HG03139 (cell line): ENCODE measurements at regions not wholly inside any gene's neighbourhood (a gene's known extent, or its start where the extent isn't known, plus 50 kb on each side); places are given as distances from the start of the nearest gene placed in this dataset.

Source experiments
- ATAC-seq: cut with Tn5 transposase; IDR thresholded peaks from one replicate; pipeline ENCODE4 v1.9.1; 2021; ENCODE audit not compliant: unreplicated experiment

DNA sequence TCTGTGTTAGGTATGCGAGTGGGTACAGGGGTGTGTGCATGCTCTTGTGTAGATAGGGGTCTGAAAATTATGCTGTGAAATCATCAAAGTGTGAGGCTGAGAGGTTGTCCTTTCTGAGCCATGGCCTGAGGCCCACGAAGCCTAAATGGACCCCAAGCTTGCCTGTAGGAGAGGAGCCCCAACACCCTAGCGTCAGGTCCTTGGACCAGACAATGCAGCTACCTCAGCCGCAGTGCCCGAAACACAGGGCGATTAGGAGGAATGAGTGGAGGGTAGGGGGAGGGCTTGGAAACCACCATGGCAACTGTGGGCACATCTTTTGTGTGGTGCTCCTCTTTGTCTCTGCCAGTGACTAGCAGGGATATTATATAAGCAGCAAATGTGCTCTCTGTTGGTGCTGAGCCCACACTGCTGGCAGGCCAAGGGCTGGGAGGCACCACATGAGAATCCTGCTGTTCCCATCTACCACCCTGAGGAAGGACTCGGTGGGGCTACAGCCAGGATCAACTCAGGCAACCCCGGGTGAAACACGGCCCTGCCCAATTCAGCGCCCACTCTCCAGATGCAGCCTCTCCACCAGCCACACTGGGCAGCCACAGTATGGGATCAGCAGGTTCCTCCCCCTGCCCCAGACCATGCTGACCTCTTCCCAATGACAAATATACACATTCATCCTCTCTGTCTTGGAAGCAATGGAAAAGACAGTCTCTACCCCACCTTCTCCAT, 84.6 kb upstream of the FSTL4 start:
- no peak for ATAC-seq

DNA sequence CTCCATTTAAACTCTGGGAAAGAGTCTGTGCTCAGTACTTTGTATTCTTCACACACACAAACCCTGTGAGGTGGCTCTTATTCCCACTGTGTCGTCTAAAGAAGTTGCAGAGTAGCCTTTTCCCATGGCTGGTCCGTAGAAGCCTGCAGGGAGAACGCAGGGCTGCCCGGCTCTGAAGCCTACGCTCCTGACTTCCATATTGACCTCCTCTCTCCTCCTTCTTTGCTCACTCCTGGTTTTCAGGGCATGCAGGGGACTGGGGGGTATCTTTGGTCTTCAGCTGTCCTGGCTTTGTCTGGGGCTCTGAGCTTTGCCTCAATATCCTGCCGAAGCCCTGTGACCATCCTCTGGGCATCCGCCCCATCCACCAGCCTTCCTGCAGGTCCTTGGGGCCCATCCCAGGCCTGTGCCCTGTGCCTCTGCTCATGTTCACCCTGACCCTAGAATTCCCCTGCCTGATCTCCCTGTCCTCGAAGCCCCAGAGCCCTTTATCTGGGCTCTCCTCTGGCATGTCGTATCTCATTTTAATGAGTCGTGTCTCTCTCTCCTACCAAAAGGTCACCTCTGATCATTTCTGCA, 83.8 kb upstream of the FSTL4 start:
- ATAC-seq, result no peak

DNA sequence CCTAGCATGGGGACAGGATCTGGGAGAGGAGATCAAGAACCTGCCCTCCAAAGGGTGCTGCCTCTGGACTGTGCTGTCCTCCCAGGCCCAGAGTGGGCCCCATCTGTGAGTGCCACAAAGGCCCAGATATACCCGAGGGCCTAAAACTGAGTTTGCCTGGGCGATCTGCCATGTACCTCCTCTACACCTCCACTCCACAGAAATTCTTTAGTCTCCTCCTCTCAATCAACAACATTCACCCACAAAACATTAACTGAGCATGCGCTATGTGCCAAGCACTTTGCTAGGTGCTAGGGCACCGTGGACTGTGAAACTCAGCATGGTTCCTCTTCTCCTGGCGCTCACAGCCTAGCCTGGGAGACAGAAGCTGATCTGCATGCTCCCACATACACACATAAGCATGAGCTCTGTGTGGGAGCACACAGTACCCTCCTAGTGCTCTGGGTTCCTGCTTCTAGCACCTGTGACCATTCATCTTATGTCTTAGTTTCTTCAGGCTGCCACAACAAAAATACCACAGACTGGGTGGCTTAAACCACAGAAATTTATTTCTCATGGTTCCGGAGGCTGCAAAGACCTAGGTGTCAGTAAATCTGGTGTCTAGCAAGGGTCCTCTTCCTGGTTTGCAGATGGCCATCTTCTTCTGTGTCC, 82.0 kb upstream of the FSTL4 start:
- no peak for ATAC-seq

- ATAC-seq, result no peak
Observed at GRCh38 chr5:133691448-133691847, 79.1 kb upstream of the FSTL4 start.

DNA sequence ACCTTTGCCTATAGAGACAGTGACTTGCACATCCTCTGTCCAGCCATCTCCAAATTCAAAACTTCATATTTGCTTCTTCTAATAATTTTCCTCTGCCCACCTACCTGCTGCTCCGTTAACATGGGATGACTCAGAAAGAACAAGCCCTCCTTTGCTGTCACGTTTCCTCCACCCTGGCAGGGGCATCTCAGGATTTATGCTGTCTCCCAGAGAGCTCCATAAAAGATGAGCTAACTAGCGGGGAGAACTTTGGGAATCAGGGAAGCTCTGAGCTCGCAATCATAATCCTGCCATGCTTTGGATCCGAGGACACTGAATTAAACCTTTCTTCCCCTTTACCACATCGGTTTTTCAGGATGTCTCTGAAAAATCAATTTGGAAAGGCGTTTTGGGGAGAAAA, 78.4 kb upstream of the FSTL4 start:
- no peak for ATAC-seq

GRCh38 chr5:133688391-133688790, 76.0 kb upstream of the FSTL4 start:
- no peak for ATAC-seq

GRCh38 chr5:133687212-133688061, 75.1 kb upstream of the FSTL4 start:
- ATAC-seq, result no peak

GRCh38 chr5:133686566-133686965, 74.2 kb upstream of the FSTL4 start:
- ATAC-seq, result no peak

DNA sequence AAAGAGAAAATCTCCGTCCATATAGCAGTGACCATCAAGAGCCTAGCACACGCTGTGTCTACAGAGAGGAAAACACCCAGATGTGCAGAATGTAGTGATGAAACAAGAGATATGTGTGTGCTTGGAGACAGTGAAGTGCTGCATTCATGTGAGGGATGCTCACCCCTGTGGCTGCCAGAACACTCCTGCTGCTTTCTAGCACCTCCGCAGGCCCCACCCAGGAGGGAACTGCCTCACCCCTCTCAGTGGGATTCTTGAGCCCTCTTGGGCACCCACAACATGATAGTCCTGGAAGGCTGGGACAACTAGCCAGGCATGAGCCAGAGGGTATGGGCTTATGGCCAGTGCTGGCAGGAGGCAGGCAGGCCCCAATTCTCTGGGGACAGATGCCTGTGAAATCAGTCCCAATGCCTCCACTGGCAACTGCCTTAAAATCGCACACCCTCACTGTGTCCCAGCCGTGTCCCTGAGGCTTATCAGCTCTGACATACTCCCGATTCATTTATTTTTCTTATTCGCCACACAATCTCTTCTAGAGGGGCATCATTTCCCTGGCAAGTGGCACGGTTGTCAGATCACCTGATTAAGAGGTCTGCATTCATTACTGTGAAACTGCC, 73.2 kb upstream of the FSTL4 start:
- no peak for ATAC-seq

- ATAC-seq, result no peak
Observed at GRCh38 chr5:133683646-133684596, 71.6 kb upstream of the FSTL4 start.

GRCh38 chr5:133682451-133682850, 70.1 kb upstream of the FSTL4 start:
- no peak for ATAC-seq

GRCh38 chr5:133681896-133682295, 69.6 kb upstream of the FSTL4 start:
- ATAC-seq, result no peak

DNA sequence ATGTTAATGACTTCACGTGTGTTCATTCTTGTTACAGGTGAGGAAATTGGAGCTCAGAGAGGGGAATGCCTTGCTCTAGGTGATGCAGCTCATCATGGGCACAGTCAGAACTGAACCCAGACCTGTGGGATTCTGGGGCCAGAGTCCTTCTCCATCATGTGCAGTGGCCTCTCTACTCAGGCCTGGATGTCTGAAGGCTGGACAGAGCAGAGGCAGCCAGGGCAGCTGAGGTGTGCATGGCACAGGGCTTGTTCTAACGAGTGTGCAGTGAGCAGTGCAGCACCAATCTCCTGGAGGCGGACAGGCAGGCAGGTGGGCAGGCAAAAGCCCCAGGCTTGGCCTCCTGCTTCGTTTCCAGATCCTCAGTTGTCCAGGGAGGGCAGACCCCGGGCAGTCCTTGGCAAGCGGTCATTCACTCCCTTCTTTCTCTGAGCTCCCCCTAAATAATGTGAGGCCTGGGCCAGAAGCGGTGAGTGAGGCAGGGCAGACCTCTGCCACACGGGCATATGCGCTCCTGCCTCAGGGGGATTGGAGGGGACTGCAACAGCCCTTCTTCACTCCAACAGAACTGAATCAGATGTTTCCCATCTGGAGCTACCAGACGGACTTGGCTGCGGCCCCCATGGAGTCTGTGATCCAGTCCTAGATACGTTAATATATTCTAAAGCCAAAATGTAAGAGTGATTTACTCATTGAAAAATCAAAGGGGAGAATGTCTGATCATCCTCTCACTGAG, 68.7 kb upstream of the FSTL4 start:
- ATAC-seq, result no peak

DNA sequence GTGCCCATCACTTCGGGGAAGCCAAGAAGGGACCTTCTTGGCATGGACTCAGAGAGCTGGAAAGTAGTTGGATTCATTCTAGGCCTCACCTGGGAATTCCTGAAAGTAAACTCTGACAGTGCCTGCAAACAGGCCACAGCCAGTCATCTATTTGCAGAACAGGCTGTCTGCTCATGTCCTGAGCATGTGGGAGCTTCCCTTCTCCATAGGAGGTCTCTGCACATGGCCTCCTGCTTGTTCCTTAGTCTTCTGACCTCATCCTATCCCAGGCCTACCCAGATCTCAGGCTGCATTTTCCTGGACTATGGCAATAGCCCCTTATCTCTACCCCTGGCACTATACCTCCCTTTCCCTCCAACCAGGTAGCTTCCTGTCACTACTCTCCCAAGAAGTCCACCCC, 67.2 kb upstream of the FSTL4 start:
- ATAC-seq, result no peak

GRCh38 chr5:133675376-133676154, 63.2 kb upstream of the FSTL4 start:
- no peak for ATAC-seq

GRCh38 chr5:133670336-133670735, 58.0 kb upstream of the FSTL4 start:
- ATAC-seq, result no peak

DNA sequence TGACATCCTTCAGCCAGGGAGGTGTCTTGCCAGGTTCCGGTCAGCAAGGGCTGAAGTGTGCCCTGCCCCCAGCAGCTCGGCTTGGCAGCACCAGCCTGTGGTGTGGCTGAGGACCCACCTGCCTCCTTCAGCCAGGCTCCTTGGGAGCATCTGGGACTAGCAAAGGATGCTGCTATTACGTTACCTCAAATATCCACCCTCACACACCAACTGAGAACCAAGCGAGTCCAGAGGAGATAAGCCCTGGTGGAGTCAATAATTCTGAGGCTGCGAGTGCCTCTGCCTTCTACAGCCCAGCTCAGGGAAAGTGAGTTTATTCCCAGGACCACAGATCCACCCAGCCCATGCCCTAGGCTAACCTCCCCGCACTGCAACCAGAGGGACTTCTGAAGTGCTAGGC, 57.1 kb upstream of the FSTL4 start:
- ATAC-seq, result no peak

DNA sequence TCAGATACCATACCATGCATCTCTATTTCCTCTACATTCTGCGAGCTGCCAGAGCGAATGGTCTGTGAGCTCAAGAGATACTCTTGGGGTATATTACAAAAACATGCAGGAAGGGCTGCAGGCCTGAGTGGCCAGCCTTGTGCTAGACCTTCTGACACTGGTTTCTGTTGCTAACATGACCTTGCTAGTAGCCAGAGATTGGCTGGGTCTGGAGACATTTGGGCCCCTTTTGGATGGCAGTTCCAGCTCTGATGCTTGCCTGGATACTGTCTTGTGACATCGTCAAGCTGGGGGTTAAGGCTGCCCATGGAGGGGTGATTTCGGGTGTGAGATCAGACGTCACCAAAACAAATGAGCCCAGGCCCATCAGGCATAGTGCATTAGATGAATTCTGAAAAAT, 56.1 kb upstream of the FSTL4 start:
- no peak for ATAC-seq

DNA sequence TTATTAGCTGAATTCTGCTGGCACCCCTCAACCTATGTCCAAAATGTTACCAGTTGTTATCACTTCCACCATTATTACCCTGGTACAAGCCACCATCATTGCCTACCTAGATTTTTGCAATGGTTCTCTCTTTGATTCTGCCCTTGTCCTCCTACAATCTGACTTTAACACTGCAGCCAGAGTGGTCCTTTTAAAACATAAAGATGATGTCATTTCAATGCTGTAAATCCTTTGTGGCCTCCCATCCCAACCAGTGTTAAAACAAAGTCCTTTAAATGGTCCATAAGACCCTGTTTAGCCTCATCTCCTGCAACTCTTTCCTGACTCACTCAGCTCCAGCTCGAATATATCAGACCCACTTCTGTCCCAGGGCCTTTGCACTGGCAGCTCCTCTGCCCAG, 54.9 kb upstream of the FSTL4 start:
- ATAC-seq, result no peak
